ENCODE measurements at regions not wholly inside any gene's neighbourhood (a gene's known extent, or its start where the extent isn't known, plus 50 kb on each side); places are given as distances from the start of the nearest gene placed in this dataset.

DNA sequence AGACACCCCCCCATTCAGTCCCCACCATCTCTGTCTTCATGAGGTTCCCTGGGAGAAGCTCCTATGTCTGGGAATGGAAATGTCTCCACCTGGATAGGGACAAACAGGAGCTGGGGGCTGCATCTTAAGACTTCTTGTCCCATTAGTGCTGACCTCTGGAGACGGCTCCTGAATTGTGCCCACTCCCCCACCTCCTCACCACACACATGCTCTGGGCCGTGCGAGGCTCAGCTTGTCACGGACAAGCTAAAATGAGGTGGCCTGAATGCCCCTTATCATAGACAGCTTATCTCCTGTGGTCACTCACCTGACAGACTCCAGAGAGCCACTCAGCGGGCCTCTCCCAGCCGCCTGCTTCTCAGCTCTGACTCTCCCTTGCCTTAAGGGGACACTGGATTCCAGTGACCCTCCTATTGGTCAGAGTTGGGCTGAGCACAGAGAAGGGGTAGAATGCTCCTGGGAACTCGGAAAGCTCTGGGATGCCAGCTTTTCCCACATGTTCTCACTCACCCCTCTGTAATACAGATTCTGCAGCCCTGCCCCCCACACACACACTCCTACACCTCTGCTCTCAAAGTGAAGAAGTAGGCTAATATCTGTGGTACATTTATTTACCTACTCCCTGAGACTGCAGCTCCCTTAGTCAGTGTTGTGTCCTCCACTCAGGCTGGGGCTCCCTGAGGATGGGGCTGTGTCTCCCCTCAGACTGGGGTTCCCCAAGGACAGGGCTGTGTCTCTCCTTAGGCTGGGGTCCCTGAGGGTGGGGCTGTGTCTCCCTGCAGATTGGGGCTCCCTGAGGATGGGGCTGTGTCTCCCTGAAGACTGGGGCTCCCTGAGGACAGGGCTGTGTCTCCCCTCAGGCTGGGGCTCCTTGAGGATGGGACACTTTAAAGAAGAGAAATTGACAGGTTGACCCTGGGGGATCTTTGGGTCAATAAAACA, 167.5 kb downstream of the VEGFA start (continued):
- no peak for TF ChIP-seq KDM5B (IDR thresholded peaks at IDR 0.05; ENCODE audit: insufficient replicate concordance, low read depth, low read length)
- peak; percentile 42; the same call in 1 of the 2 replicates for TF ChIP-seq ZNF239 (CRISPR knock-in tag; IDR thresholded peaks at IDR 0.05)
- peak; percentile 92 for TF ChIP-seq ESRRA (IDR thresholded peaks at IDR 0.05; ENCODE audit: borderline replicate concordance, low read depth)
- TF ChIP-seq MCM2 (IDR thresholded peaks at IDR 0.05; ENCODE audit: low read depth) = no peak
- TF ChIP-seq SMARCE1 (IDR thresholded peaks at IDR 0.05) = peak; percentile 89
- TF ChIP-seq ZNF212 (CRISPR knock-in tag; IDR thresholded peaks at IDR 0.05) = no peak
- no peak for TF ChIP-seq CHD4 (IDR thresholded peaks at IDR 0.05; ENCODE audit: insufficient read depth, insufficient replicate concordance, low read depth, low read length, poor library complexity, severe bottlenecking)
- TF ChIP-seq FOXO4 (CRISPR knock-in tag; IDR thresholded peaks at IDR 0.05) = no peak
- TF ChIP-seq ZBTB34 (CRISPR knock-in tag; IDR thresholded peaks at IDR 0.05) = no peak
- TF ChIP-seq HDAC1 (IDR thresholded peaks at IDR 0.05) = peak in 1 of 2 experiments; percentile 25; a peak in 1 of 4 replicates
- TF ChIP-seq, protein P1, sequence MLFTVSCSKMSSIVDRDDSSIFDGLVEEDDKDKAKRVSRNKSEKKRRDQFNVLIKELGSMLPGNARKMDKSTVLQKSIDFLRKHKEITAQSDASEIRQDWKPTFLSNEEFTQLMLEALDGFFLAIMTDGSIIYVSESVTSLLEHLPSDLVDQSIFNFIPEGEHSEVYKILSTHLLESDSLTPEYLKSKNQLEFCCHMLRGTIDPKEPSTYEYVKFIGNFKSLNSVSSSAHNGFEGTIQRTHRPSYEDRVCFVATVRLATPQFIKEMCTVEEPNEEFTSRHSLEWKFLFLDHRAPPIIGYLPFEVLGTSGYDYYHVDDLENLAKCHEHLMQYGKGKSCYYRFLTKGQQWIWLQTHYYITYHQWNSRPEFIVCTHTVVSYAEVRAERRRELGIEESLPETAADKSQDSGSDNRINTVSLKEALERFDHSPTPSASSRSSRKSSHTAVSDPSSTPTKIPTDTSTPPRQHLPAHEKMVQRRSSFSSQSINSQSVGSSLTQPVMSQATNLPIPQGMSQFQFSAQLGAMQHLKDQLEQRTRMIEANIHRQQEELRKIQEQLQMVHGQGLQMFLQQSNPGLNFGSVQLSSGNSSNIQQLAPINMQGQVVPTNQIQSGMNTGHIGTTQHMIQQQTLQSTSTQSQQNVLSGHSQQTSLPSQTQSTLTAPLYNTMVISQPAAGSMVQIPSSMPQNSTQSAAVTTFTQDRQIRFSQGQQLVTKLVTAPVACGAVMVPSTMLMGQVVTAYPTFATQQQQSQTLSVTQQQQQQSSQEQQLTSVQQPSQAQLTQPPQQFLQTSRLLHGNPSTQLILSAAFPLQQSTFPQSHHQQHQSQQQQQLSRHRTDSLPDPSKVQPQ (CRISPR knock-in tag; IDR thresholded peaks at IDR 0.05; ENCODE audit: borderline replicate concordance) = no peak
- peak; percentile 68; the same call in 1 of the 2 replicates for TF ChIP-seq OTX1 (CRISPR knock-in tag; IDR thresholded peaks at IDR 0.05)
- no peak for TF ChIP-seq HLTF (IDR thresholded peaks at IDR 0.05)
- TF ChIP-seq CTCFL (IDR thresholded peaks at IDR 0.05; ENCODE audit: borderline replicate concordance, insufficient read depth, low read depth, low read length, poor library complexity, severe bottlenecking) = no peak
- no peak for TF ChIP-seq YY1 (IDR thresholded peaks at IDR 0.05; ENCODE audit: borderline replicate concordance in 1 of 3, control insufficient read depth in 1 of 3, extremely low read depth in 1 of 3, insufficient read depth in 3 of 3, insufficient read length in 1 of 3, insufficient replicate concordance in 2 of 3, low read depth in 1 of 3, low read length in 2 of 3)
- no peak for TF ChIP-seq FOS (IDR thresholded peaks at IDR 0.05; ENCODE audit: extremely low read depth, insufficient read length)
- no peak; a peak in 1 of 4 replicates for TF ChIP-seq KDM4B (IDR thresholded peaks at IDR 0.05; ENCODE audit: borderline replicate concordance in 2 of 2, low read depth in 1 of 2)
- peak; percentile 87 for TF ChIP-seq SOX6 (IDR thresholded peaks at IDR 0.05)

Measured in K562 (cell line).